K562 (cell line): ENCODE measurements at regions not wholly inside any gene's neighbourhood (a gene's known extent, or its start where the extent isn't known, plus 50 kb on each side); places are given as distances from the start of the nearest gene placed in this dataset.

Experiments used
- ATAC-seq: fragments of 200-7000 bp; cut with Tn5 transposase; 3 replicates; pipeline ENCODE4 v1.9.1; 2020; ENCODE audit warnings: moderate library complexity
- BruUV-seq: library from RNA; stranded (reverse); fragments of 400-500 nt; replicated peaks from 2 replicates; lab custom pipeline; 2021; lab: Mats Ljungman, UMichigan
- CTCF ChIA-PET: fragments of 300-600 bp; formaldehyde crosslinking; extraction: SDS; loops from one replicate; lab custom pipeline; 2021; ENCODE audit warnings: low intra/inter-chr PET ratio; lab: Yijun Ruan, JAX
- POLR2A ChIA-PET: fragments of 300-600, 350-650 bp; sonication (Branson Sonifier 250); formaldehyde crosslinking; extraction: SDS; loops from one replicate; lab custom pipeline; 2021; ENCODE audit warnings: antibody characterized with exemption, inconsistent platforms; lab: Yijun Ruan, JAX
- DNase-seq, 4 experiments: peaks; one replicate each; pipeline versions ENCODE4 v3.0.0 to v3.0.0-alpha.2; 2011 to 2018; ENCODE audit warnings: low spot score in 3 of 4, mixed read lengths in 3 of 4; ENCODE audit errors: extremely low read depth in 1 of 4
- FAIRE-seq: peaks from 2 replicates; lab custom pipeline; 2011; peaks lifted over from hg19 to GRCh38; lab: Jason Lieb, UNC
- H2AFZ ChIP-seq: 2 replicates; pipeline ENCODE4 v1.6.0; 2011; ENCODE audit warnings: low read depth, low read length, control low read depth, inconsistent platforms
- H3K27ac ChIP-seq: fragments of 200-600 bp; 3 replicates; pipeline ENCODE4 v1.8.0; 2011; ENCODE audit warnings: low read depth, mild to moderate bottlenecking, control low read depth, inconsistent platforms, low read length, moderate library complexity, mixed read lengths; ENCODE audit errors: extremely low read depth
- H3K27me3 ChIP-seq, 2 experiments: fragments of 300-600 bp in 1 of 2; 2 replicates in 1 of 2; 3 replicates in 1 of 2; pipeline versions ENCODE4 v1.6.0 to v1.8.0; 2011; ENCODE audit warnings: inconsistent platforms in 2 of 2, low read length in 2 of 2, mild to moderate bottlenecking in 1 of 2, mixed read lengths in 1 of 2, moderate library complexity in 1 of 2; ENCODE audit not compliant: control insufficient read depth in 2 of 2, insufficient read depth in 2 of 2
- H3K36me3 ChIP-seq: fragments of 300-600 bp; 3 replicates; pipeline ENCODE4 v1.8.0; 2011; ENCODE audit warnings: mild to moderate bottlenecking, low read length, inconsistent platforms; ENCODE audit not compliant: control insufficient read depth, insufficient read depth
- H3K4me1 ChIP-seq, 2 experiments: fragments of 200-600 bp in 1 of 2; replicated peaks in 1 of 2; 2 replicates in 1 of 2; 3 replicates in 1 of 2; pipeline versions ENCODE4 v1.5.1 to v1.8.0; 2011; ENCODE audit warnings: inconsistent platforms in 2 of 2, low read length in 2 of 2, mild to moderate bottlenecking in 1 of 2, mixed read lengths in 1 of 2, moderate library complexity in 1 of 2; ENCODE audit not compliant: control insufficient read depth in 2 of 2, insufficient read depth in 2 of 2
- H3K4me2 ChIP-seq: 2 replicates; pipeline ENCODE4 v1.6.1; 2011; ENCODE audit warnings: low read length, control low read depth, inconsistent platforms, mixed read lengths; ENCODE audit not compliant: insufficient read depth
- H3K4me3 ChIP-seq: fragments of 200-600 bp; sonication (generic), shearing (Covaris generic); 2 replicates; pipeline ENCODE4 v1.5.1; 2016; ENCODE audit warnings: control low read depth, inconsistent platforms
- H3K79me2 ChIP-seq: fragments of 200-600 bp; 3 replicates; pipeline ENCODE4 v1.8.0; 2011; ENCODE audit warnings: low read length, inconsistent platforms; ENCODE audit not compliant: control insufficient read depth, insufficient read depth
- H3K9ac ChIP-seq, 2 experiments: 2 replicates each; pipeline versions ENCODE4 v1.6.0 to v1.6.1; 2011; ENCODE audit warnings: low read depth in 2 of 2, low read length in 2 of 2, control low read depth in 1 of 2, inconsistent platforms in 1 of 2, mild to moderate bottlenecking in 1 of 2, mixed read lengths in 1 of 2; ENCODE audit not compliant: insufficient read depth in 1 of 2
- H3K9me1 ChIP-seq: one replicate; pipeline ENCODE4 v1.6.0; 2011; ENCODE audit warnings: inconsistent platforms, mild to moderate bottlenecking, low read length, moderate library complexity; ENCODE audit not compliant: control insufficient read depth, insufficient read depth
- H3K9me3 ChIP-seq: replicated peaks from 2 replicates; pipeline ENCODE4 v1.5.1; 2011; ENCODE audit warnings: low read depth, low read length, inconsistent platforms; ENCODE audit not compliant: control insufficient read depth, insufficient read depth
- H4K20me1 ChIP-seq: replicated peaks from 2 replicates; pipeline ENCODE4 v1.6.1; 2011; ENCODE audit warnings: low read length, inconsistent platforms, mixed read lengths; ENCODE audit not compliant: control insufficient read depth, insufficient read depth
- CTCFL ChIP-seq: IDR thresholded peaks from 2 replicates; pipeline ENCODE4 v1.6.1; 2011; ENCODE audit warnings: borderline replicate concordance, low read depth, mild to moderate bottlenecking, moderate library complexity, low read length; ENCODE audit not compliant: insufficient read depth, poor library complexity, severe bottlenecking
- E2F3 ChIP-seq: fragments of 250-450 bp; sonication (Bioruptor Pico); IDR thresholded peaks from 2 replicates; pipeline ENCODE4 v1.4.0; 2020; ENCODE audit warnings: mild to moderate bottlenecking
- FOXP4 ChIP-seq: sonication (generic); formaldehyde crosslinking; IDR thresholded peaks from 2 replicates; pipeline ENCODE4 v1.8.0; 2022; ENCODE audit warnings: mild to moderate bottlenecking, missing genetic modification reagents, borderline replicate concordance
- HDAC3 ChIP-seq: fragments of 450-650 bp; IDR thresholded peaks from 2 replicates; pipeline ENCODE4 v1.6.1; 2018; ENCODE audit warnings: borderline replicate concordance, mild to moderate bottlenecking, moderate library complexity; ENCODE audit not compliant: partially characterized antibody
- HDGF ChIP-seq: fragments of 450-650 bp; IDR thresholded peaks from 2 replicates; pipeline ENCODE4 v1.6.1; 2016
- MXI1 ChIP-seq: IDR thresholded peaks from 2 replicates; pipeline ENCODE4 v1.6.1; 2011; ENCODE audit warnings: low read depth, mild to moderate bottlenecking, improper control_type of control experiment, low read length
- RBM14 ChIP-seq: fragments of 200-400 bp; formaldehyde crosslinking; IDR thresholded peaks from 2 replicates; pipeline ENCODE4 v1.6.1; 2018; ENCODE audit warnings: low read depth, mild to moderate bottlenecking, low read length, moderate library complexity, borderline replicate concordance; ENCODE audit not compliant: insufficient read depth
- SIX5 ChIP-seq, 2 experiments: IDR thresholded peaks; 2 replicates each; pipeline ENCODE4 v1.6.1; 2011; ENCODE audit warnings: low read length in 2 of 2, borderline replicate concordance in 1 of 2, low read depth in 1 of 2, mild to moderate bottlenecking in 1 of 2, moderate library complexity in 1 of 2; ENCODE audit not compliant: insufficient read depth in 1 of 2
- SMARCC2 ChIP-seq: fragments of 450-650 bp; IDR thresholded peaks from 2 replicates; pipeline ENCODE4 v1.6.1; 2017; ENCODE audit warnings: antibody characterized with exemption, moderate library complexity, mild to moderate bottlenecking, low read depth
- TBP ChIP-seq: optimal IDR thresholded peaks from 2 replicates; pipeline ENCODE3; 2011; ENCODE audit warnings: low read depth, low read length, improper control_type of control experiment
- TEAD4 ChIP-seq, 2 experiments: sonication (generic) in 1 of 2; formaldehyde crosslinking in 1 of 2; IDR thresholded peaks; 2 replicates each; pipeline versions ENCODE4 v1.6.1 to v1.8.0; 2012 to 2022; ENCODE audit warnings: borderline replicate concordance in 1 of 2, inconsistent platforms in 1 of 2, low read length in 1 of 2, mild to moderate bottlenecking in 1 of 2, missing genetic modification reagents in 1 of 2
- XRCC5 ChIP-seq: fragments of 200-400 bp; formaldehyde crosslinking; IDR thresholded peaks from 2 replicates; pipeline ENCODE4 v1.6.1; 2017; ENCODE audit warnings: low read depth, mild to moderate bottlenecking, low read length
- ZBTB1 ChIP-seq: sonication (generic); formaldehyde crosslinking; IDR thresholded peaks from 2 replicates; pipeline ENCODE4 v1.8.1; 2023; ENCODE audit warnings: missing genetic modification reagents, low read depth, mild to moderate bottlenecking, borderline replicate concordance
- in situ Hi-C: fragments of 300-500 bp; cut with MboI; formaldehyde crosslinking; loops from 4 replicates; pipeline ENCODE4 v1.15.0; 2018; ENCODE audit warnings: inconsistent platforms, mixed read lengths
- intact Hi-C: fragments of 100-400 bp; cut with micrococcal nuclease; formaldehyde crosslinking; loops from 2 replicates; pipeline ENCODE4 v1.14.2; 2022
- TF ChIP-seq, protein P1 (sequence below): fragments of 250-450 bp; sonication (Bioruptor Pico); IDR thresholded peaks from 2 replicates; pipeline ENCODE4 v1.8.0; 2022; ENCODE audit warnings: inconsistent platforms

GRCh38 chr2:147214914-147215313, 629.9 kb upstream of the ACVR2A start (continued):
- TF ChIP-seq, protein P1, sequence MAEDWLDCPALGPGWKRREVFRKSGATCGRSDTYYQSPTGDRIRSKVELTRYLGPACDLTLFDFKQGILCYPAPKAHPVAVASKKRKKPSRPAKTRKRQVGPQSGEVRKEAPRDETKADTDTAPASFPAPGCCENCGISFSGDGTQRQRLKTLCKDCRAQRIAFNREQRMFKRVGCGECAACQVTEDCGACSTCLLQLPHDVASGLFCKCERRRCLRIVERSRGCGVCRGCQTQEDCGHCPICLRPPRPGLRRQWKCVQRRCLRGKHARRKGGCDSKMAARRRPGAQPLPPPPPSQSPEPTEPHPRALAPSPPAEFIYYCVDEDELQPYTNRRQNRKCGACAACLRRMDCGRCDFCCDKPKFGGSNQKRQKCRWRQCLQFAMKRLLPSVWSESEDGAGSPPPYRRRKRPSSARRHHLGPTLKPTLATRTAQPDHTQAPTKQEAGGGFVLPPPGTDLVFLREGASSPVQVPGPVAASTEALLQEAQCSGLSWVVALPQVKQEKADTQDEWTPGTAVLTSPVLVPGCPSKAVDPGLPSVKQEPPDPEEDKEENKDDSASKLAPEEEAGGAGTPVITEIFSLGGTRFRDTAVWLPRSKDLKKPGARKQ (CRISPR knock-in tag) = no peak
- TF ChIP-seq SMARCC2 = no peak
- no peak for TF ChIP-seq E2F3 (CRISPR knock-in tag)
- no peak for TF ChIP-seq TEAD4 (IDR thresholded peaks at IDR 0.05; ENCODE audit: low read length)
- TF ChIP-seq TEAD4 (CRISPR knock-in tag; IDR thresholded peaks at IDR 0.05; ENCODE audit: borderline replicate concordance) = no peak

DNA sequence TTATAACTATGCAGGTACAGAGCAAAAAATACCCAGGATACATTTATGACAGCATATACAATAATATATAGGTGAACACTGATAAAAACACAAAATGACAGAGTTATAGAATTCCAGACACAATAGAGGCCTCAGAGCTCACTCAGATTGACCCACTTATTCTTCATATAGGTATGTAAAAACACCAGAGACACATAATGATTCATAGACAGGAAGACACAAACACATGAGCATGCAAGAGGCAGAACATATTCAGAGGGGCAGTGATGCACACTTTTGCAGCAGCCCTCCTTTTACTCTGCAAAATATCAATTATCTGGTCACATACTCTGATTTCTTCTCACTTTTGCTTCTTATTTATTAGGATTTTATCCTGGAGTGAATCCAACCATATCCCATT, 633.3 kb upstream of the ACVR2A start:
- no peaks in the 10 kb centered on the region for H3K9me3 ChIP-seq
- no peaks in the 10 kb centered on the region for H3K36me3 ChIP-seq
- H3K4me2 ChIP-seq = no peak overlapping the region
- TF ChIP-seq ZBTB1 (CRISPR knock-in tag) = no peak
- TF ChIP-seq SIX5 (IDR thresholded peaks at IDR 0.05; ENCODE audit: borderline replicate concordance in 1 of 2, insufficient read depth in 1 of 2, low read depth in 1 of 2, low read length in 2 of 2) = no peak
- no peak for TF ChIP-seq TBP
- TF ChIP-seq FOXP4 (CRISPR knock-in tag) = no peak
- TF ChIP-seq HDGF = no peak
- no peak for TF ChIP-seq SMARCC2
- TF ChIP-seq RBM14 = no peak
- TF ChIP-seq CTCFL = no peak
- TF ChIP-seq XRCC5 = no peak
- TF ChIP-seq HDAC3 = no peak
- no peak for TF ChIP-seq MXI1
- no peaks in the 10 kb centered on the region for H3K27me3 ChIP-seq
- H3K27ac ChIP-seq = no peak overlapping the region
- H3K79me2 ChIP-seq = no peaks in the 10 kb centered on the region
- ATAC-seq (no peak), FAIRE-seq (no peak), DNase-seq (no peak)
- no peaks in the 10 kb centered on the region for H4K20me1 ChIP-seq
- POLR2A ChIA-PET = no interaction called here
- H3K9ac ChIP-seq = no peak overlapping the region
- intact Hi-C loops = no loop called here
- CTCF ChIA-PET = no interaction called here
- H2AFZ ChIP-seq = no peak overlapping the region
- no peak overlapping the region for H3K4me3 ChIP-seq
- no TSS peak for BruUV-seq
- no peaks in the 10 kb centered on the region for H3K4me1 ChIP-seq
- no peaks in the 10 kb centered on the region for H3K9me1 ChIP-seq
- in situ Hi-C loops = no loop called here
